OCI-LY7 (cell line): ENCODE measurements at regions not wholly inside any gene's neighbourhood (a gene's known extent, or its start where the extent isn't known, plus 50 kb on each side); places are given as distances from the start of the nearest gene placed in this dataset.

Experiments used
- BruUV-seq: library from RNA; stranded (reverse); fragments of 400-500 nt; replicated peaks from 2 replicates; lab custom pipeline; 2021; lab: Mats Ljungman, UMichigan
- CTCF ChIA-PET: fragments of 300-600 bp; sonication (Branson Sonifier 250); formaldehyde crosslinking; loops from one replicate; lab custom pipeline; 2022; ENCODE audit warnings: antibody characterized with exemption; ENCODE audit not compliant: unreplicated experiment; lab: Charles Lee
- POLR2A ChIA-PET: fragments of 300-600 bp; sonication (Branson Sonifier 250); formaldehyde crosslinking; loops from one replicate; lab custom pipeline; 2022; ENCODE audit warnings: antibody characterized with exemption; lab: Charles Lee
- DNase-seq: peaks from one replicate; pipeline ENCODE4 v3.0.0-alpha.2; 2015; ENCODE audit warnings: low spot score
- H2AFZ ChIP-seq: fragments of 200-600 bp; sonication (generic), shearing (Covaris generic); 2 replicates; pipeline ENCODE4 v1.6.1; 2014; ENCODE audit warnings: mild to moderate bottlenecking, antibody characterized with exemption, low read length, moderate library complexity
- H3K27ac ChIP-seq: fragments of 200-600 bp; sonication (generic); 2 replicates; pipeline ENCODE4 v1.5.1; 2014; ENCODE audit warnings: mixed run types, low read depth, mild to moderate bottlenecking, moderate library complexity, low read length, inconsistent platforms; ENCODE audit not compliant: poor library complexity, severe bottlenecking
- H3K36me3 ChIP-seq: fragments of 200-600 bp; sonication (generic); 2 replicates; pipeline ENCODE4 v1.6.1; 2014; ENCODE audit warnings: mild to moderate bottlenecking, antibody characterized with exemption, low read length, moderate library complexity, mixed read lengths; ENCODE audit not compliant: insufficient read depth
- H3K4me1 ChIP-seq: fragments of 200-600 bp; sonication (generic); 2 replicates; pipeline ENCODE4 v1.5.1; 2014; ENCODE audit warnings: mild to moderate bottlenecking, low read length; ENCODE audit not compliant: insufficient read depth, poor library complexity, severe bottlenecking
- H3K4me2 ChIP-seq: fragments of 200-600 bp; sonication (generic); 2 replicates; pipeline ENCODE4 v1.6.1; 2014; ENCODE audit warnings: mild to moderate bottlenecking, low read length
- H3K4me3 ChIP-seq: fragments of 200-600 bp; sonication (generic); 2 replicates; pipeline ENCODE4 v1.5.1; 2014; ENCODE audit warnings: mild to moderate bottlenecking, low read depth, low read length; ENCODE audit not compliant: poor library complexity, severe bottlenecking
- H3K79me2 ChIP-seq: fragments of 200-600 bp; sonication (generic); 2 replicates; pipeline ENCODE4 v1.6.1; 2016; ENCODE audit warnings: low read depth, mild to moderate bottlenecking, low read length, moderate library complexity, mixed read lengths; ENCODE audit not compliant: insufficient read depth
- H3K9me2 ChIP-seq: fragments of 200-600 bp; sonication (generic); 2 replicates; pipeline ENCODE4 v1.6.1; 2016; ENCODE audit warnings: mild to moderate bottlenecking, low read length, mixed read lengths; ENCODE audit not compliant: insufficient read depth
- H3K9me3 ChIP-seq: fragments of 200-600 bp; sonication (generic); 2 replicates; pipeline ENCODE4 v1.6.1; 2014; ENCODE audit warnings: mild to moderate bottlenecking, mixed run types, low read length, mixed read lengths
- H4K20me1 ChIP-seq: fragments of 200-600 bp; sonication (generic); 2 replicates; pipeline ENCODE4 v1.6.1; 2014; ENCODE audit warnings: mild to moderate bottlenecking, antibody characterized with exemption, low read length, moderate library complexity, mixed read lengths; ENCODE audit not compliant: insufficient read depth
- EZH2phosphoT487 ChIP-seq: fragments of 200-600 bp; sonication (generic); IDR thresholded peaks from 2 replicates; pipeline ENCODE4 v1.6.1; 2018; ENCODE audit warnings: low read depth, borderline replicate concordance, mild to moderate bottlenecking, mixed run types, antibody characterized with exemption, low read length, moderate library complexity, mixed read lengths
- intact Hi-C: fragments of 100-400 bp; cut with micrococcal nuclease; formaldehyde crosslinking; loops from one replicate; pipeline ENCODE4 v1.10.0; 2022; ENCODE audit not compliant: unreplicated experiment
- TF ChIP-seq, protein P1 (sequence below): fragments of 200-600 bp; sonication (generic); conservative IDR thresholded peaks from 2 replicates; pipeline ENCODE4 v1.5.1; 2014; ENCODE audit warnings: mild to moderate bottlenecking, antibody characterized with exemption, low read length, moderate library complexity, mixed read lengths

DNA sequence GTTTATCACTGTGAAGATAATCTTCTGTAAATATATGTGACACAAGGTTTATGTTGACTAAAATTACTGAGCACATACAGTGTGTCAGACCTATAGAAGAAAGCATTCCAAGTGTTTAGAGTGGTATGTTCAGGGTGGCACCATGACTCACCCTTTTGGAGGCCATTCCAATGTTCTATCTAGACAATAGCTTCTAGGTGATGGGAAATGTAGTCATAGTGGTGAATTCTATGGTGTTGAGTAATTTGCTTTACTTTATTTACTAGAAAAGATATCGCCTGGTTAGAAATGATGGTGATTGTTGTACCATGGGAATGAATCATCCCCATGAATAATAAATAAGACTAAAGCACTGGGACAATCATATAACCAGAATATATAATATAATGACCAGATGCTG, 72.9 kb upstream of the OR4C15 start:
- ChIA-PET POLR2A (no interaction called here), CTCF (no interaction called here)
- Histone ChIP-seq H3K4me2 (no peak overlapping the region), H3K9me2 (no peaks in the 10 kb centered on the region), H2AFZ (no peak overlapping the region), H3K27ac (no peak overlapping the region), H3K4me3 (no peak overlapping the region), H3K4me1 (no peaks in the 10 kb centered on the region), H4K20me1 (no peaks in the 10 kb centered on the region), H3K36me3 (no peaks in the 10 kb centered on the region), H3K9me3 (no peaks in the 10 kb centered on the region), H3K79me2 (no peaks in the 10 kb centered on the region)
- intact Hi-C loops, result no loop called here
- DNase-seq, result no peak
- TF ChIP-seq, protein P1, sequence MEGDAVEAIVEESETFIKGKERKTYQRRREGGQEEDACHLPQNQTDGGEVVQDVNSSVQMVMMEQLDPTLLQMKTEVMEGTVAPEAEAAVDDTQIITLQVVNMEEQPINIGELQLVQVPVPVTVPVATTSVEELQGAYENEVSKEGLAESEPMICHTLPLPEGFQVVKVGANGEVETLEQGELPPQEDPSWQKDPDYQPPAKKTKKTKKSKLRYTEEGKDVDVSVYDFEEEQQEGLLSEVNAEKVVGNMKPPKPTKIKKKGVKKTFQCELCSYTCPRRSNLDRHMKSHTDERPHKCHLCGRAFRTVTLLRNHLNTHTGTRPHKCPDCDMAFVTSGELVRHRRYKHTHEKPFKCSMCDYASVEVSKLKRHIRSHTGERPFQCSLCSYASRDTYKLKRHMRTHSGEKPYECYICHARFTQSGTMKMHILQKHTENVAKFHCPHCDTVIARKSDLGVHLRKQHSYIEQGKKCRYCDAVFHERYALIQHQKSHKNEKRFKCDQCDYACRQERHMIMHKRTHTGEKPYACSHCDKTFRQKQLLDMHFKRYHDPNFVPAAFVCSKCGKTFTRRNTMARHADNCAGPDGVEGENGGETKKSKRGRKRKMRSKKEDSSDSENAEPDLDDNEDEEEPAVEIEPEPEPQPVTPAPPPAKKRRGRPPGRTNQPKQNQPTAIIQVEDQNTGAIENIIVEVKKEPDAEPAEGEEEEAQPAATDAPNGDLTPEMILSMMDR, result no peak
- TF ChIP-seq EZH2phosphoT487, result no peak
- no TSS peak for BruUV-seq

DNA sequence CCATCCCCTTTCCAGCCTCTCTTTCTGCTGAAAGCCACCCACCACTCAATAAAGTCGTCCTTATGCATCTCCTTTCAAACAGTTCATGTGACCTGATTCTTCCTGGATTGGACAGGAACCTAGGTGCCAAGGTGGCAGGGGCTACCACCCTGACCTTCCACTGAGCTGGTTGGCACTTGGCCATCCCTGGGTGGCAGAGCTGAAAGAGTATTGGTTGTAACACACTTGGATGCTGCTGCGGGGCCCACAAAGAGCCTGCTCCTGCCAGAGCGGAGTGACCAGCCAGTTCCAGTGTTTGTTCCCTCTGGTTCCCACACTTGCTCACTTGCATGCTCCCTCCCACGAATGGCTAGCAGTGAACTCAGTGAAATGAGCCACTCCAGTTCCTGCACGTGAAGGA, 57.2 kb upstream of the OR4C15 start:
- intact Hi-C loops, result no loop called here

GRCh38 chr11:55501014-55501413, 53.3 kb upstream of the OR4C15 start:
- H3K27ac ChIP-seq, result no peak overlapping the region
- BruUV-seq, result no TSS peak
- H3K4me3 ChIP-seq, result no peak overlapping the region
- no peaks in the 10 kb centered on the region for H3K4me1 ChIP-seq
- H3K9me2 ChIP-seq, result no peaks in the 10 kb centered on the region
- H3K4me2 ChIP-seq, result no peak overlapping the region
- H3K36me3 ChIP-seq, result no peaks in the 10 kb centered on the region
- no peak overlapping the region for H2AFZ ChIP-seq
- no peak for DNase-seq
- no peaks in the 10 kb centered on the region for H4K20me1 ChIP-seq
- no peak for TF ChIP-seq EZH2phosphoT487
- TF ChIP-seq, protein P1, result no peak
- H3K79me2 ChIP-seq, result no peaks in the 10 kb centered on the region
- H3K9me3 ChIP-seq, result 0 out of 2 replicates have a peak, but pooled peaks cover 5% of the 10 kb centered on the region
- CTCF ChIA-PET, result no interaction called here
- POLR2A ChIA-PET, result no interaction called here
- intact Hi-C loops, result no loop called here

More for the DNA sequence above, 57.2 kb upstream of the OR4C15 start:
- H3K4me2 ChIP-seq, result no peak overlapping the region
- no peaks in the 10 kb centered on the region for H3K36me3 ChIP-seq
- H3K4me3 ChIP-seq, result no peak overlapping the region
- CTCF ChIA-PET, result no interaction called here
- H3K27ac ChIP-seq, result no peak overlapping the region
- TF ChIP-seq, protein P1, result no peak
- TF ChIP-seq EZH2phosphoT487, result no peak
- POLR2A ChIA-PET, result no interaction called here
- no TSS peak for BruUV-seq
- H3K9me3 ChIP-seq, result no peaks in the 10 kb centered on the region
- no peak for DNase-seq
- H2AFZ ChIP-seq, result no peak overlapping the region
- H3K4me1 ChIP-seq, result no peaks in the 10 kb centered on the region
- no peaks in the 10 kb centered on the region for H4K20me1 ChIP-seq
- no peaks in the 10 kb centered on the region for H3K79me2 ChIP-seq
- no peaks in the 10 kb centered on the region for H3K9me2 ChIP-seq
